ENCODE measurements at regions not wholly inside any gene's neighbourhood (a gene's known extent, or its start where the extent isn't known, plus 50 kb on each side); places are given as distances from the start of the nearest gene placed in this dataset.

DNA sequence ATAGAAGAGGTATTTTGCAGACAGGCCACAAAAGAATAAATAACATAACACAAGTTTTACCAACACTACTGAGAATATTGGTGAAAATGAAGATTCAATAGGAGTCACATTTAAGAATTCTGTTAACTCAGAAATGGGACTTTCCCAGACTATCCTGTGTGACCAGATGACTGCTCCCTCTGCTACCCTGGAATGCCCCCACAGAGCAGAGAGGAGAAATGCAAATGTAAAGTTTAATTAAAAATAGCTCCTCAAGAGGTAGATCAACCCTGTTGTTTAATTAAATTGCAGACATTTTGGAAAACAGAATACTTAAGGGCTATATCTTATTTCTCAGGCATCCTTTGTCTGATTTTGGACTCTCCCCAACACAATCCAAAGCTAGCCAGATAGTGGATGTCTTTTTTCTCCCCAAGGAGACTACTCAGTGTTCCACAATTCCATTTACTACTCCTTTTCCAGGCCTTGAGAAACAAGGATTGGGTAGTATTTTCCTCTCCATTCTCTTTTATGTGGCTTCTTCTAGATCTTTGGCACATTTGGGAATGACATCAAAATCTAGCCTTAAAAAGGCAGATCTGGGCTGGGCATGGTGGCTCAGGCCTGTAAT lies 104.7 kb upstream of the TSC22D1 start:
- no peak for TF ChIP-seq CTCF (IDR thresholded peaks at IDR 0.05; ENCODE audit: borderline replicate concordance, control extremely low read depth, extremely low read depth, insufficient read depth, missing control alignments)
- peak; percentile 45 for DNase-seq (ENCODE audit: low spot score)
- in situ Hi-C loops (cut with MboI; ENCODE audit: low sequenced_read_pairs, unreplicated experiment) = no loop called here

GRCh38 chr13:44679597-44679996 lies 103.5 kb upstream of the TSC22D1 start:
- TF ChIP-seq CTCF (IDR thresholded peaks at IDR 0.05; ENCODE audit: borderline replicate concordance, control extremely low read depth, extremely low read depth, insufficient read depth, missing control alignments) = no peak
- no peak for DNase-seq (ENCODE audit: low spot score)
- in situ Hi-C loops (cut with MboI; ENCODE audit: low sequenced_read_pairs, unreplicated experiment) = no loop called here

- in situ Hi-C loops (cut with MboI; ENCODE audit: low sequenced_read_pairs, unreplicated experiment) = no loop called here
- TF ChIP-seq CTCF (IDR thresholded peaks at IDR 0.05; ENCODE audit: borderline replicate concordance, control extremely low read depth, extremely low read depth, insufficient read depth, missing control alignments) = no peak
- no peak for DNase-seq (ENCODE audit: low spot score)
Measured at GRCh38 chr13:44678197-44678596, 102.1 kb upstream of the TSC22D1 start.

GRCh38 chr13:44676534-44676933 lies 100.4 kb upstream of the TSC22D1 start:
- no peak for DNase-seq (ENCODE audit: low spot score)
- in situ Hi-C loops (cut with MboI; ENCODE audit: low sequenced_read_pairs, unreplicated experiment) = no loop called here
- TF ChIP-seq CTCF (IDR thresholded peaks at IDR 0.05; ENCODE audit: borderline replicate concordance, control extremely low read depth, extremely low read depth, insufficient read depth, missing control alignments) = no peak

DNA sequence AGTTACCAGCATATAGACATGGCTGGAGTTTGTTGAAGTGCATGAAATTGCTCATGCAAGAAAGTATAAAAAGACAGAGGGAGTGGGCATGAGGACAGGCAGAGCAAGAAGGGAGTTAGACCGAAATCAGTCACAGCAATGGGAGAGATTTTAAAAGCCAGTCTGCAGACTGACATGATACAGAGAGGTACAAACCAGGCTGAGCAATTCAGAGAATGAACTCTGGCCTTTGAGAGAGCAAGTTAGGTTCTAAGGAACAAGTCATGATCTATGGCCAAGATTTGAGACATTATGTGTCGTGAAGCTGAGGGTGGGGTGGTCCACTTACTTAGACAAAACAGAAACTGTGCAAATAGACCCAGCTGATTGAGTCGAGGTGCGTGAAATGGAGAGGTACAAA lies 93.4 kb upstream of the TSC22D1 start:
- DNase-seq (ENCODE audit: low spot score) = no peak
- in situ Hi-C loops (cut with MboI; ENCODE audit: low sequenced_read_pairs, unreplicated experiment) = no loop called here
- no peak for TF ChIP-seq CTCF (IDR thresholded peaks at IDR 0.05; ENCODE audit: borderline replicate concordance, control extremely low read depth, extremely low read depth, insufficient read depth, missing control alignments)

DNA sequence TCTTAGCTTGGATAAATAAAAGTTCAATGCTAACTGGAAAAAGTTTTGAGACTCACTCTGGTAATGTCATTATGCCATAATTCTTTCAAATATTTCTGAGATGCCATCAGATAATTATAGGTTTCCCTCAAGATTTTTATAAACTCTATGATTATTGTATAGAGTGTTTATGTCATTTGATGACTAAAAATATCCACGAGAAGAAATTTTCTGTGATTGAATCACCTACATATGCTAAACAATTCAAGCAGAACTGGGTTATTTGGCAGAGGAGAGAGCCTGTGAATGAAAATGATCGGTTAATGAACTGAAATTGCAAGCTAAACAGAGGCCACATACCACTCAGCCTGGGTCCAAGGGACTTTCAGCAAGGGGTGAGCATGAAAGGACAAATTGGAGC lies 92.6 kb upstream of the TSC22D1 start:
- DNase-seq (ENCODE audit: low spot score) = no peak
- no peak for TF ChIP-seq CTCF (IDR thresholded peaks at IDR 0.05; ENCODE audit: borderline replicate concordance, control extremely low read depth, extremely low read depth, insufficient read depth, missing control alignments)
- in situ Hi-C loops (cut with MboI; ENCODE audit: low sequenced_read_pairs, unreplicated experiment) = no loop called here

Measured in GM13976 (cell line).